DND-41 (cell line): ENCODE measurements at regions not wholly inside any gene's neighbourhood (a gene's known extent, or its start where the extent isn't known, plus 50 kb on each side); places are given as distances from the start of the nearest gene placed in this dataset.

Experiments used
- EZH2 ChIP-seq: IDR thresholded peaks from 3 replicates; pipeline ENCODE4 v1.6.1; 2012; ENCODE audit warnings: borderline replicate concordance, low read depth, mild to moderate bottlenecking, moderate library complexity, low read length, inconsistent platforms; ENCODE audit not compliant: severe bottlenecking
- TF ChIP-seq, protein P1 (sequence below): IDR thresholded peaks from 2 replicates; pipeline ENCODE4 v1.5.1; 2012; ENCODE audit warnings: borderline replicate concordance, low read length, moderate library complexity, mild to moderate bottlenecking; ENCODE audit not compliant: poor library complexity, severe bottlenecking; ENCODE audit errors: extremely low read depth

GRCh38 chr4:60822986-60823385, 377.1 kb upstream of the ADGRL3 start:
- TF ChIP-seq, protein P1, sequence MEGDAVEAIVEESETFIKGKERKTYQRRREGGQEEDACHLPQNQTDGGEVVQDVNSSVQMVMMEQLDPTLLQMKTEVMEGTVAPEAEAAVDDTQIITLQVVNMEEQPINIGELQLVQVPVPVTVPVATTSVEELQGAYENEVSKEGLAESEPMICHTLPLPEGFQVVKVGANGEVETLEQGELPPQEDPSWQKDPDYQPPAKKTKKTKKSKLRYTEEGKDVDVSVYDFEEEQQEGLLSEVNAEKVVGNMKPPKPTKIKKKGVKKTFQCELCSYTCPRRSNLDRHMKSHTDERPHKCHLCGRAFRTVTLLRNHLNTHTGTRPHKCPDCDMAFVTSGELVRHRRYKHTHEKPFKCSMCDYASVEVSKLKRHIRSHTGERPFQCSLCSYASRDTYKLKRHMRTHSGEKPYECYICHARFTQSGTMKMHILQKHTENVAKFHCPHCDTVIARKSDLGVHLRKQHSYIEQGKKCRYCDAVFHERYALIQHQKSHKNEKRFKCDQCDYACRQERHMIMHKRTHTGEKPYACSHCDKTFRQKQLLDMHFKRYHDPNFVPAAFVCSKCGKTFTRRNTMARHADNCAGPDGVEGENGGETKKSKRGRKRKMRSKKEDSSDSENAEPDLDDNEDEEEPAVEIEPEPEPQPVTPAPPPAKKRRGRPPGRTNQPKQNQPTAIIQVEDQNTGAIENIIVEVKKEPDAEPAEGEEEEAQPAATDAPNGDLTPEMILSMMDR, result no peak
- TF ChIP-seq EZH2, result no peak
